Gastrocnemius medialis (tissue), 4 donors: ENCODE measurements at regions not wholly inside any gene's neighbourhood (a gene's known extent, or its start where the extent isn't known, plus 50 kb on each side); places are given as distances from the start of the nearest gene placed in this dataset.
"Not testable (repeated sequence)": the region's sequence is repeated elsewhere in the genome, so short reads cannot be mapped to it uniquely, and the experiment has no call there.

ENCODE experiments used
- ATAC-seq, 2 donors: fragments of 150-250 bp; one replicate each; pipeline ENCODE4 v1.9.1; 2016
- DNase-seq, 2 donors: peaks; one replicate each; pipeline ENCODE4 v3.0.0-alpha.2; 2019
- H3K27ac ChIP-seq, 4 donors: fragments of 200-600 bp; sonication (generic); 1 replicate in 1 of 4; 2 replicates in 3 of 4; pipeline ENCODE4 v1.5.1; 2016 to 2018; ENCODE audit warnings: mild to moderate bottlenecking in 2 of 4, moderate library complexity in 1 of 4
- H3K27me3 ChIP-seq, 3 donors: fragments of 200-600 bp; sonication (generic) in 2 of 3; 1 replicate in 1 of 3; 2 replicates in 2 of 3; pipeline versions ENCODE4 v1.5.1 to v1.6.0; 2016 to 2019; ENCODE audit warnings: mild to moderate bottlenecking in 1 of 3, moderate library complexity in 1 of 3
- H3K36me3 ChIP-seq, 2 donors: fragments of 200-600 bp; sonication (generic) in 1 of 2; one replicate each; pipeline ENCODE4 v1.5.1; 2017 to 2018
- H3K4me1 ChIP-seq, 2 donors: fragments of 200-600 bp; sonication (generic) in 1 of 2; one replicate each; pipeline ENCODE4 v1.5.1; 2016 to 2017; ENCODE audit warnings: mild to moderate bottlenecking in 2 of 2
- H3K4me3 ChIP-seq, 4 donors: fragments of 200-600 bp; sonication (generic) in 3 of 4; 1 replicate in 1 of 4; 2 replicates in 3 of 4; pipeline ENCODE4 v1.5.1; 2016 to 2019; ENCODE audit warnings: mild to moderate bottlenecking in 2 of 4
- H3K9me3 ChIP-seq, 3 donors: fragments of 200-600 bp; sonication (generic) in 2 of 3; 1 replicate in 1 of 3; 2 replicates in 2 of 3; pipeline ENCODE4 v1.5.1; 2016 to 2019
- POLR2A ChIP-seq, 2 donors: fragments of 450-650 bp; IDR thresholded peaks; one replicate each; pipeline ENCODE4 v1.6.1; 2017; ENCODE audit warnings: antibody characterized with exemption in 2 of 2, mild to moderate bottlenecking in 2 of 2, moderate library complexity in 2 of 2
- in situ Hi-C, 4 donors: fragments of 200-750 bp; cut with MboI; loops; one replicate each; pipeline versions ENCODE4 v1.15.0 to v1.8.0; 2017; ENCODE audit warnings: low sequenced_read_pairs in 4 of 4
- intact Hi-C: fragments of 100-400 bp; cut with DNase I; formaldehyde crosslinking; loops from one replicate; pipeline ENCODE4 v1.15.1; 2023; ENCODE audit warnings: low total_unique reads
- TF ChIP-seq, protein P1 (sequence below), 5 experiments: fragments of 450-650 bp in 3 of 5; fragments of 200-600 bp in 2 of 5; sonication (generic) in 2 of 5; IDR thresholded peaks in 4 of 5; conservative IDR thresholded peaks in 1 of 5; 1 replicate in 4 of 5; 2 replicates in 1 of 5; pipeline ENCODE4 v1.5.1; 2016 to 2019; ENCODE audit warnings: antibody characterized with exemption in 5 of 5, mild to moderate bottlenecking in 3 of 5, moderate library complexity in 3 of 5

DNA sequence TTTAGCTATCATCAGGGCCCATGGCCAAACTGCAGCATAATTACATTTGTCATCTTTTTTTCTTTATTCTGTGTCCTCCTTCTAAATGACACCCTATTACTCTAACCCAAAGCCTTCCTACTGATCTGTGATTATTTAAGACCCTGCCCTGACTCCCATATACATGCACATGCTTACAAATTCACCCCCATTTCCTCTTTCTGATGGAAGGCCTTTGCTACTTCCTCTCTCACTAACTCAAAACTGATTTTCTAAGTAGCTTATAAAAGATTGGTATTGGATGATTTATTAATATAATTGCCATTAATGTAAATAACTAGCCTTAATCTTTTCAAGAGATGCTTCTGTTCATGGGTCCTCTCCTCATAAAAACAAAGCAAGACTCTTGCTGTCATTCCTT is 179.2 kb downstream of the EDEM1 start:
- ATAC-seq (no peak), DNase-seq (no peak)
- H3K4me3 ChIP-seq, result no peak overlapping the region
- in situ Hi-C loops, result no loop called here
- H3K9me3 ChIP-seq, result no peaks in the 10 kb centered on the region
- intact Hi-C loops, result no loop called here
- no peak overlapping the region for H3K27ac ChIP-seq
- TF ChIP-seq, protein P1, sequence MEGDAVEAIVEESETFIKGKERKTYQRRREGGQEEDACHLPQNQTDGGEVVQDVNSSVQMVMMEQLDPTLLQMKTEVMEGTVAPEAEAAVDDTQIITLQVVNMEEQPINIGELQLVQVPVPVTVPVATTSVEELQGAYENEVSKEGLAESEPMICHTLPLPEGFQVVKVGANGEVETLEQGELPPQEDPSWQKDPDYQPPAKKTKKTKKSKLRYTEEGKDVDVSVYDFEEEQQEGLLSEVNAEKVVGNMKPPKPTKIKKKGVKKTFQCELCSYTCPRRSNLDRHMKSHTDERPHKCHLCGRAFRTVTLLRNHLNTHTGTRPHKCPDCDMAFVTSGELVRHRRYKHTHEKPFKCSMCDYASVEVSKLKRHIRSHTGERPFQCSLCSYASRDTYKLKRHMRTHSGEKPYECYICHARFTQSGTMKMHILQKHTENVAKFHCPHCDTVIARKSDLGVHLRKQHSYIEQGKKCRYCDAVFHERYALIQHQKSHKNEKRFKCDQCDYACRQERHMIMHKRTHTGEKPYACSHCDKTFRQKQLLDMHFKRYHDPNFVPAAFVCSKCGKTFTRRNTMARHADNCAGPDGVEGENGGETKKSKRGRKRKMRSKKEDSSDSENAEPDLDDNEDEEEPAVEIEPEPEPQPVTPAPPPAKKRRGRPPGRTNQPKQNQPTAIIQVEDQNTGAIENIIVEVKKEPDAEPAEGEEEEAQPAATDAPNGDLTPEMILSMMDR (IDR thresholded peaks at IDR 0.05 in 4 of 5, conservative IDR thresholded peaks at IDR 0.05 in 1 of 5), result no peak
- TF ChIP-seq POLR2A (IDR thresholded peaks at IDR 0.05), result no peak
- no peaks in the 10 kb centered on the region for H3K4me1 ChIP-seq
- no peaks in the 10 kb centered on the region for H3K27me3 ChIP-seq
- H3K36me3 ChIP-seq, result no peaks in the 10 kb centered on the region

DNA sequence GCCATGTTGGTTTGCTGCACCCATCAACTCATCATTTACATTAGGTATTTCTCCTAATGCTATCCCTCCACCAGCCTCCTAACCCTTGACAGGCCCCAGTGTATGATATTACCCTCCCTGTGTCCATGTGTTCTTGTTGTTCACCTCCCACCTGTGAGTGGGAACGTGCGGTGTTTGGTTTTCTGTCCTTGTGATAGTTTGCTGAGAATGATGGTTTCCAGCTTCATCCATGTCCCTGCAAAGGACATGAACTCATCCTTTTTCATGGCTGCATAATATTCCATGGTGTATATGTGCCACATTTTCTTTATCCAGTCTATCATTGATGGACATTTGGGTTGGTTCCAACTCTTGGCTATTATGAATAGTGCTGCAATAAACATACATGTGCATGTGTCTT is 184.0 kb downstream of the EDEM1 start:
- in situ Hi-C loops, H3K4me3 ChIP-seq, H3K9me3 ChIP-seq, H3K27me3 ChIP-seq, H3K36me3 ChIP-seq, H3K27ac ChIP-seq, ATAC-seq, intact Hi-C loops, DNase-seq, H3K4me1 ChIP-seq: not testable (repeated sequence)

DNA sequence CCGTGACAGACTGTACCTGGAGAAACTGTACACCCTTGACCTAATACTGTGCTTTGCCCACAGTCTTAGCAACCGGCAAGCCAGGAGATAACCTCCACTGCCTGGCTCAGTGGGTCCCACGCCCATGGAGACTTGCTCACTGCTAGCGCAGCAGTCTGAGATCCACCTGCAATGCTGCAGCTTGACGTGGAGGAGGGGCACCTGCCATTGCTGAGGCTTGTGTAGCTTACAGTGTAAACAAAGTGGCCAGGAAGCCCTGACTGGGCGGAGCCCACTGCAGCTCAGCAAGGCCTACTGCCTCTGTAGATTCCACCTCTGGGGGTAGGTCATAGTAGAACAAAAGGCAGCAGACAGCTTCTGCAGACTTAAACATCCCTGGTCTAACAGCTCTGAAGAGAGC is 189.3 kb downstream of the EDEM1 start:
- Histone ChIP-seq H3K4me1 (no peaks in the 10 kb centered on the region), H3K27ac (no peak overlapping the region), H3K9me3 (no peaks in the 10 kb centered on the region), H3K4me3 (no peak overlapping the region), H3K36me3 (no peaks in the 10 kb centered on the region), H3K27me3 (no peaks in the 10 kb centered on the region)
- ATAC-seq, result no peak
- no peak for DNase-seq
- TF ChIP-seq POLR2A (IDR thresholded peaks at IDR 0.05), result no peak
- TF ChIP-seq, protein P1 (IDR thresholded peaks at IDR 0.05 in 4 of 5, conservative IDR thresholded peaks at IDR 0.05 in 1 of 5), result no peak
- intact Hi-C loops (no loop called here), in situ Hi-C loops (no loop called here)

DNA sequence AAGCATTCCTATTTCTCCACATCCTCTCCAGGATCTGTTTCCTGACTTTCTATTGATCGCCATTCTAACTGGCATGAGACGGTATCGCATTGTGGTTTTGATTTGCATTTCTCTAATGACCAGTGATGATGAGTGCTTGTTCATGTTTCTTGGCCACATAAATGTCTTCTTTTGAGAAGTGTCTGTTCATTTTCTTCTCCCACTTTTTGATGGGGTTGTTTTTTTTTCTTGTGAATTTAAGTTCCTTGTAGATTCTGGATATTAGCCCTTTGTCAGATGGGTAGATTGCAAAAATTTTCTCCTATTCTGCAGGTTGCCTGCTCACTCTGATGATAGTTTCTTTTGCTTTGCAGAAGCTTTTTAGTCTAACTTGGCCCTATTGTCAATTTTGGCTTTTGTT is 191.8 kb downstream of the EDEM1 start:
- H3K4me3 ChIP-seq, intact Hi-C loops, H3K36me3 ChIP-seq, ATAC-seq, H3K27ac ChIP-seq, H3K4me1 ChIP-seq, DNase-seq, H3K27me3 ChIP-seq, in situ Hi-C loops, H3K9me3 ChIP-seq: not testable (repeated sequence)

DNA sequence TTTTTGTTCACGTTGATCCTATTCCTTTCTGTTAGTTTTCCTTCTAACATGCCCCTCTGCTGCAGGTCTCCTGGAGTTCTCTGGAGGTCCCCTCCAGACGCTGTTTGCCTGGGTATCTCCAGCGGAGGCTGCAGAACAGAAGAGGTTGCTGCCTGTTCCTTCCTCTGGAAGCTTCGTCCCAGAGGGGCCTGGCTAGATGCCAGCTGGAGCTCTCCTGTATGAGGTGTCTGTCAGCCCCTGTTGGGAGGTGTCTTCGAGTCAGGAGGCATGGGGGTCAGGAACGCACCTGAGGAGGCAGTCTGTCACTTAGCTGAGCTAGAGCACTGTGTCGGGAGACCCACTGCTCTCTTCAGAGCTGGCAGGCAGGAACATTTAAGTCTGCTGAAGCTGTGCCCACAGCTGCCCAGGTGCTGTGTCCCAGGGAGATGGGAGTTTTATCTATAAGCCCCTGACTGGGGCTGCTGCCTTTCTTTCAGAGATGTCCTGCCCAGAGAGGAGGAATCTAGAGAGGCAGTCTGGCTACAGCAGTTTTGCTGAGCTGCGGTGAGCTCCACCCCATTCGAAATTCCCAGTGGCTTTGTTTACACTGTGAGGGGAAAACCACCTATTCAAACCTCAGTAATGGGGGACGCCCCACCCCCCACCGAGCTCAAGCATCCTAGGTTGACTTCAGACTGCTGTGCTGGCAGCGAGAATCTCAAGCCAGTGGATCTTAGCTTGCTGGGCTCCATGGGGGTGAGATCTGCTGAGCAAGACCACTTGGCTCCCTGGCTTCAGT is 196.2 kb downstream of the EDEM1 start:
- H3K27ac ChIP-seq, H3K4me1 ChIP-seq, in situ Hi-C loops, H3K36me3 ChIP-seq, H3K4me3 ChIP-seq, H3K9me3 ChIP-seq, intact Hi-C loops, DNase-seq, ATAC-seq, H3K27me3 ChIP-seq: not testable (repeated sequence)

DNA sequence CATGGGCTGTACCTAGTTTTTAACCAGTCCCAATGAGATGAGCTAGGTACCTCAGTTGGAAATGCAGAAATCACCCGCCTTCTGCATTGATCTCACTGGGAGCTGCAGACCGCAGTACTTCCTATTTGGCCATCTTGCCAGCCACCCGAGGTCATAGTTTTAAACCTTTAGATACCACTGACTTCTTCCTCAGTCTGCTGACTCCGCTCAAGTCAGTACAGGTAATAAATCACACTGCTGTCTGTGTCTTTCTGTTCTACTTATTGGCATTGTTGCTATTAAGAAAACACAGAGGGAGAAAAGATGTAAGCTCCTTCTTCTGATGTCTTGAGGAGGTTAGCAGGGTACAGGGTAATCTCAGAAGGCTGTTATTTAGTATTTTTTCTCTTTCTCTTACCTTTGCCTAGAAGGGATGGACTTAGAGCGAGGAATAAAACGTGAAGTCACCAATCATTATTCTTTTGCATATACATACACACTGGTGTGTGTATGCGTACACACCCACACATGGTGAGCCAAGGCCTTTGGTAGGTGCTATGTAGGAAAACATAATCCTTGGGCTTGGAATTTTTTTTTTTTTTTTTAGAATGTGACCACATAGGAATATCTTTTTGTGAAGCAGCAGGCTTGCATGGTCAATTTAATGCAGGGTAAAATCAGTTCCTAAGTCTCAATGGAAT is 197.2 kb downstream of the EDEM1 start:
- H3K9me3 ChIP-seq, result no peaks in the 10 kb centered on the region
- intact Hi-C loops, result no loop called here

More for the DNA sequence above, 197.2 kb downstream of the EDEM1 start:
- no peak for TF ChIP-seq POLR2A (IDR thresholded peaks at IDR 0.05)
- TF ChIP-seq, protein P1 (IDR thresholded peaks at IDR 0.05 in 4 of 5, conservative IDR thresholded peaks at IDR 0.05 in 1 of 5), result no peak
- ATAC-seq (no peak), DNase-seq (no peak)
- Histone ChIP-seq H3K4me3 (no peak overlapping the region), H3K27me3 (no peaks in the 10 kb centered on the region), H3K4me1 (no peaks in the 10 kb centered on the region), H3K27ac (no peak overlapping the region), H3K36me3 (no peaks in the 10 kb centered on the region)
- in situ Hi-C loops, result no loop called here
